Islet of Langerhans (tissue), 1 donor: ENCODE measurements at regions not wholly inside any gene's neighbourhood (a gene's known extent, or its start where the extent isn't known, plus 50 kb on each side); places are given as distances from the start of the nearest gene placed in this dataset.

ENCODE experiments used
- FAIRE-seq: peaks from one replicate; lab custom pipeline; 2011; peaks lifted over from hg19 to GRCh38; lab: Jason Lieb, UNC

GRCh38 chr3:137061186-137061585 lies 103.4 kb downstream of the IL20RB start:
- FAIRE-seq = no peak

DNA sequence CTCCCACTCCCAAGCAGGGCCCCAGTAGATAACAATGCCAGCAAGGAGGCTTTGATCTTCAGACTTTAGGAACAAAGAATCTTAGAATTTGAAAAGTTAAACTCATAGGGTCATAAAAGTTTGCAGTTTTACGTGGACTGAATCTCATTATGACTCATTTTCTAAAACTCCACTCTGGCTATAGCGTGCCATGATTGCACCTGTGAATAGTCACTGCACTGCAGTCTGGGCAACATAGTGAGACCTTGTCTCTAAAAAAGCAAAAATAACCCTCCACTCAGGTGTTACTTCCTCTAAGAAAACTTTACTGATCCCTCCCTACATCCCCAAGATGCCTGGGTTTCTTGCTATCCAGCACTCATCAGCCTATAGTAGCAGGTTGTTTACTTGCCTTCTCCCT lies 104.5 kb downstream of the IL20RB start:
- no peak for FAIRE-seq

DNA sequence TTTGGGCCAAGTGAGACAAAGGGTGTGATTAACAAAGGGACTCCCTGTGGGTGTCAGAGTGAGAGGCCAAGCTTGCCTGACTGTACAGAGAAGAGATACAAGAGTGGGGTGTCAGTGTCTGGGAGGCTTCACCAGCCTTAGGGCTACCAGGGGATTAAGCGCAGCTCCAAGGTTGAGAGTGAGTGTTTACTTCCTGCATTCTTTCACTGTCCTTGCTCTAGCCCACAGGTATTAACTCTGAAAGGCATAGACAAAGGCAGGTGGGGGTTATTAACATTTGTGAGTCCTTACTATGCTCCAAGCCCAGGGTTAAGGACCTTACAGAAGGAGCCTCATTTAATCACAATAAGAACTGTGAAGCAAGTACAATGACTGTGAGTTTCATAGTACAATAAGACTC lies 107.6 kb downstream of the IL20RB start:
- FAIRE-seq = no peak

DNA sequence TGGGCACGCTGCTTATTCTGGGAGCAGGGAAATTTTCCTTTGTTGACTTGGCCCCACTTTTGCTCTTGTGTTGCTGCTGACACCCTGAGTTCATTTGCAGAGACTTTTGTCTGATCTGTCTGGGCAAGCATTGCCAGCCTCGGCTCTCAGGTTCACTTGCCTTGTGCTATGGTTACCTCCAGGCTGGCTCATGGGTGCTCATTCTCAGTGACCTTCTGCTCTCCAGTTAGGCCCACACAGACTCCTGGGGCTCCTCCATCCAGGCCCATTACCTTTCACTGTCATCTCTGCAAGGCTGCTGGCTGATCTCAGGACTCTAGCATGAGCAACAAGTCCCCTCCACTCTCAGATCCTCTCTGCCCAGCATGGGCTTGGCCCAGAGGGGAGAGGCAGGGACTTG lies 108.3 kb downstream of the IL20RB start:
- no peak for FAIRE-seq

GRCh38 chr3:137071104-137071503 lies 113.3 kb downstream of the IL20RB start:
- FAIRE-seq = no peak

GRCh38 chr3:137075020-137075419 lies 117.2 kb downstream of the IL20RB start:
- no peak for FAIRE-seq

DNA sequence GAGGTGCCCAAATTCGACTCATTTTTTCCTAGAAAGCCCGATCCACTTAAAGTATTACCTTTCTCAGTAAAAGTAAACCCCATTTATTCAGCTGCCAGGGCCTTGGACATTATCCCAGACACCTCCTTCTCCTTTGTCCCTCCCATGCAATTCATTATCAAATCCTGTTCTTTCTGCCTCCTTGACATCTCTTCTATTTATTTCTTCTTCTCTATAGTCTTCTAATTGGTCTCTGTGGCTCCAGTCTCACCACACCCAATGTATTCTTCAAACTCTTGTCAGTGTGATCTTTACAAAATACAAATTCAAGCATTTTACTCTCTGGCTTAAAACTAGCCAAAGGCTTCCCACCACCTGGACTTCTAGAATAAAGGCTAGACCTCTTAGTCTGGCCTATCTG lies 120.3 kb downstream of the IL20RB start:
- no peak for FAIRE-seq

GRCh38 chr3:137079571-137079970 lies 121.8 kb downstream of the IL20RB start:
- FAIRE-seq = no peak

- FAIRE-seq = no peak
These were observed 123.9 kb downstream of the IL20RB start for GRCh38 chr3:137081711-137082110.

GRCh38 chr3:137082763-137083162 lies 125.0 kb downstream of the IL20RB start:
- no peak for FAIRE-seq

- no peak for FAIRE-seq
These were observed 125.5 kb downstream of the IL20RB start for GRCh38 chr3:137083332-137083731.

GRCh38 chr3:137084586-137084985 lies 126.8 kb downstream of the IL20RB start:
- FAIRE-seq = no peak

DNA sequence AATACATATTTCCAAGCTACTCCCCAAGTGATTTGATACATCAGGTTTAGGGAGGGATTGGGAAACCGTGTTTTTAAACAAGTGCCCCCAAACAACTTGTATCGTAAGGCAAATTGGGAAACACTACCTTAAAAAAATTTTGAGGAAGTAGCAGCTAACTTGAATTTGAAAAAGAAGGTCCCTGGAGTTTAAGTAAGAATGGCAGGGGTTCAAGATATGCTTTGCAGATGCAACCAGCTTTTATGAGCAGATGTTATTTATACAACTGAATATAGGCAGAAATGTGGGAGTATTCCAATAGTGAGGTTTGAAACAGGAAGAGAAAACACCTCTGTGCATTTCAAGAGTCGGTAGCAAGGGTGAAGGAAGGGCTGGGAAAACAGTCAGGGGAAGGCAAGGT lies 139.6 kb downstream of the IL20RB start:
- FAIRE-seq = no peak

GRCh38 chr3:137097852-137098251 lies 140.1 kb downstream of the IL20RB start:
- FAIRE-seq = no peak

GRCh38 chr3:137099364-137100219 lies 141.8 kb downstream of the IL20RB start:
- FAIRE-seq = no peak

DNA sequence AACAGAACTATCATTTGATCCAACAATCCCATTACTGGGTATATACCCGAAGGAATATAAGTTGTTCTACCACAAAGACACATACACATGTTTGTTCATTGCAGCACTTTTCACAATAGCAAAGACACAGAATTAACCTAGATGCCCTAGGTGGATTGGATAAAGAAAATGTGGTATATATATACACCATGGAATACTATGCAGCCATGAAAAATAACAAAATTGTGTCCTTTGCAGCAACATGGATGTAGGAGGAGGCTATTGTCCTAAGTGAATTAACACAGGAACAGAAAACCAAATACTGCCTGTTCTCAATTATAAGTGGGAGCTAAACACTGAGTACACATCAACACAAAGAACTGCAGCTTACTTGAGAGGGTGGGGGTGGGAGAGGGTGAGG lies 142.5 kb downstream of the IL20RB start:
- no peak for FAIRE-seq

- FAIRE-seq = no peak
These were observed 146.0 kb downstream of the IL20RB start for GRCh38 chr3:137103739-137104138.

- peak; percentile 99 for FAIRE-seq
These were observed 147.6 kb downstream of the IL20RB start for GRCh38 chr3:137105277-137105977.

- FAIRE-seq = no peak
These were observed 148.9 kb downstream of the IL20RB start for GRCh38 chr3:137106612-137107240.

- no peak for FAIRE-seq
These were observed 151.1 kb downstream of the IL20RB start for GRCh38 chr3:137108699-137109440.

- peak; percentile 89 for FAIRE-seq
These were observed 152.7 kb downstream of the IL20RB start for GRCh38 chr3:137110392-137110996.

- no peak for FAIRE-seq
These were observed 153.7 kb downstream of the IL20RB start for GRCh38 chr3:137111497-137111896.
